Heart left ventricle (tissue), 16 donors: ENCODE measurements at regions not wholly inside any gene's neighbourhood (a gene's known extent, or its start where the extent isn't known, plus 50 kb on each side); places are given as distances from the start of the nearest gene placed in this dataset.

Source experiments
- ATAC-seq, 4 donors: fragments of 200-7000 bp; cut with Tn5 transposase; one replicate each; pipeline ENCODE4 v1.9.1; 2020 to 2022; ENCODE audit warnings: moderate library complexity in 4 of 4, mild to moderate bottlenecking in 3 of 4, moderate number of reproducible peaks in 1 of 4
- DNase-seq, 5 donors: peaks; one replicate each; pipeline ENCODE4 v3.0.0-alpha.2; 2020
- H3K27ac ChIP-seq, 12 donors: fragments of 200-600 bp; sonication (generic) in 4 of 12; one replicate each; pipeline versions ENCODE4 v1.5.0 to v1.8.0; 2016 to 2022; ENCODE audit warnings: mild to moderate bottlenecking in 2 of 12
- H3K27me3 ChIP-seq, 9 donors: fragments of 200-600 bp; sonication (generic) in 2 of 9; one replicate each; pipeline versions ENCODE4 v1.5.1 to v1.8.0; 2016 to 2022; ENCODE audit warnings: mild to moderate bottlenecking in 3 of 9
- H3K36me3 ChIP-seq, 9 donors: fragments of 200-600 bp; sonication (generic) in 2 of 9; one replicate each; pipeline versions ENCODE4 v1.5.0 to v1.8.0; 2018 to 2022; ENCODE audit warnings: mild to moderate bottlenecking in 2 of 9
- H3K4me1 ChIP-seq, 12 donors: fragments of 200-600 bp; sonication (generic) in 4 of 12; one replicate each; pipeline versions ENCODE4 v1.5.0 to v1.8.0; 2016 to 2022; ENCODE audit warnings: mild to moderate bottlenecking in 3 of 12
- H3K4me3 ChIP-seq, 12 donors: fragments of 200-600 bp; sonication (generic) in 4 of 12; one replicate each; pipeline versions ENCODE4 v1.5.0 to v1.8.0; 2017 to 2022; ENCODE audit warnings: mild to moderate bottlenecking in 9 of 12, moderate library complexity in 4 of 12
- H3K9me3 ChIP-seq, 12 donors: fragments of 200-600 bp; sonication (generic) in 4 of 12; one replicate each; pipeline versions ENCODE4 v1.5.0 to v1.8.0; 2016 to 2022; ENCODE audit warnings: mild to moderate bottlenecking in 1 of 12
- POLR2A ChIP-seq, 2 donors: fragments of 450-650 bp; IDR thresholded peaks; one replicate each; pipeline ENCODE4 v1.6.1; 2017; ENCODE audit warnings: antibody characterized with exemption in 2 of 2, mild to moderate bottlenecking in 2 of 2, moderate library complexity in 2 of 2
- WGBS, 4 donors: extraction: QIAGEN DNeasy Blood & Tissue Kit in 2 of 4; methylation state at CpG; one replicate each; pipeline versions ENCODE4 v1.1.5 to v1.1.7; 2013 to 2018; 5-methylcytosine and 5-hydroxymethylcytosine counted together
- intact Hi-C, 10 donors: fragments of 100-400 bp; cut with DNase I; formaldehyde crosslinking; loops; one replicate each; pipeline versions ENCODE4 v1.11.1 to v1.14.2; 2022
- TF ChIP-seq, protein P1 (sequence below), 12 donors: fragments of 200-600 bp; sonication (generic) in 4 of 12; IDR thresholded peaks; one replicate each; pipeline versions ENCODE4 v1.5.0 to v1.8.0; 2018 to 2022; ENCODE audit warnings: antibody characterized with exemption in 12 of 12, mild to moderate bottlenecking in 5 of 12
- donor health status: ischemic (EF 13 %, LVEDD 7.1; RV severe dilation, severe dysfunction).
- donor health status: healthy with polysubstance abuse.
- donor health status: DM: no; HTN: yes; CAD: no.
- donor health status: DM: no; HTN: no; CAD: no.
- donor health status: ischemic (EF 25% LVEDD 6.9; RV normal size, moderate dysfunction).
- donor health status: ischemic (EF 25% LVEDD 5.7; RV mildly dilated, moderate dysfunction).
- donor health status: healthy.
- donor health status: DM: yes; HTN: yes; CAD: no.
- donor health status: ischemic (EF 35%, LVEDD 5.7; RV mildly dilated, moderate dysfunction).
- donor health status: nonischemic (EF 11% LVEDD 7.7; RV severe dilation, severe dysfunction).
- donor health status: DM: yes; HTN: yes; CAD: no.
- donor health status: PGD.
- donor health status: ischemic (EF 29% LVEDD 5.4; RV normal size, mild dysfunction).
- donor health status: nonischemic (EF 23%, LVEDD 6.1; RV moderate dilation, normal function).

DNA sequence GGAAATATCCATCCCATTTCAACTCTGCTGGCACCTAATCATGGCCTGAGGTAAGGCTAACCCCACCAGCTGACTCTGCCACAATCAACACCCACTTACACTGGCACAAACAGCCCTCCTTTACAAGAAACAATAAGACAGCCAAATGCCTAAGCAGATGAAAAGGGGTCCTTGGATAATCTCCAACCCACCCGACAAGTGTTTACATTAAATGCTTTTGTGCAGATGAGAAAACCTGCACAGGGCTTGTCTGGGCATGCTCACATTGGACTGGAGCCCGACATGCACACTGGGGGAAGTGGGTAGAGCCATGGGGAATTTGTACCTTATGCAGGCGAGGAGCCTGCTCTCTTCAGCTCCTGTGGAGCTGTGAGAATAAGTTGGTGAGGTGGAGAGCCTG lies 138.9 kb upstream of the ITM2A start:
- H3K27me3 ChIP-seq: no peaks in the 10 kb centered on the region
- 29 to 63% (median 52%) methylated on average over 3 of the region's 3 CpGs for WGBS, 4 donors
- TF ChIP-seq, protein P1, sequence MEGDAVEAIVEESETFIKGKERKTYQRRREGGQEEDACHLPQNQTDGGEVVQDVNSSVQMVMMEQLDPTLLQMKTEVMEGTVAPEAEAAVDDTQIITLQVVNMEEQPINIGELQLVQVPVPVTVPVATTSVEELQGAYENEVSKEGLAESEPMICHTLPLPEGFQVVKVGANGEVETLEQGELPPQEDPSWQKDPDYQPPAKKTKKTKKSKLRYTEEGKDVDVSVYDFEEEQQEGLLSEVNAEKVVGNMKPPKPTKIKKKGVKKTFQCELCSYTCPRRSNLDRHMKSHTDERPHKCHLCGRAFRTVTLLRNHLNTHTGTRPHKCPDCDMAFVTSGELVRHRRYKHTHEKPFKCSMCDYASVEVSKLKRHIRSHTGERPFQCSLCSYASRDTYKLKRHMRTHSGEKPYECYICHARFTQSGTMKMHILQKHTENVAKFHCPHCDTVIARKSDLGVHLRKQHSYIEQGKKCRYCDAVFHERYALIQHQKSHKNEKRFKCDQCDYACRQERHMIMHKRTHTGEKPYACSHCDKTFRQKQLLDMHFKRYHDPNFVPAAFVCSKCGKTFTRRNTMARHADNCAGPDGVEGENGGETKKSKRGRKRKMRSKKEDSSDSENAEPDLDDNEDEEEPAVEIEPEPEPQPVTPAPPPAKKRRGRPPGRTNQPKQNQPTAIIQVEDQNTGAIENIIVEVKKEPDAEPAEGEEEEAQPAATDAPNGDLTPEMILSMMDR (IDR thresholded peaks at IDR 0.05): no peak
- TF ChIP-seq POLR2A (IDR thresholded peaks at IDR 0.05): no peak
- no peak for ATAC-seq
- H3K27ac ChIP-seq: no peak overlapping the region
- H3K4me3 ChIP-seq: no peak overlapping the region
- H3K36me3 ChIP-seq: no peaks in the 10 kb centered on the region
- no peaks in the 10 kb centered on the region for H3K4me1 ChIP-seq
- peaks cover 0 to 17% (median 0%) of the 10 kb centered on the region in 12 donors for H3K9me3 ChIP-seq
- intact Hi-C loops: no loop called here
- no peak for DNase-seq

DNA sequence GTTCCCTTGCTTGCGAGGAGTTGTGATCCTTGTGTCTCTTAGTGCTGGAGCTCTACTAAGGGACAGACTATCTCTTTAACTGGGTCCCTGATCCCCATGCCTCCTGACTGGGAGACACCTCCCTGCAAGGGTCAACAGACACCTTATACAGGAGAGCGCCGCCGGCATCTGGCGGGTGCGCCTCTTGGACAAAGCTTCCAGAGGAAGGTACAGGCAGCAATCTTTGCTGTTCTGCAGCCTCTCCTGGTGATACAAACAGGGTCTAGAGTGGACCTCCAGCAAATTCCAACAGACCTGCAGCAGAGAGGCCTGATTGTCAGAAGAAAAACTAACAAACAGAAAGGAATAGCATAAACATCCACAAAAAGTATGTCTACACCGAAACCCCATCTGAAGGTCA lies 115.6 kb upstream of the ITM2A start:
- TF ChIP-seq, protein P1 (IDR thresholded peaks at IDR 0.05): no peak
- no peak for TF ChIP-seq POLR2A (IDR thresholded peaks at IDR 0.05)
- Histone ChIP-seq H3K4me1 (no peaks in the 10 kb centered on the region), H3K9me3 (no peaks in the 10 kb centered on the region), H3K4me3 (no peak overlapping the region), H3K36me3 (no peaks in the 10 kb centered on the region), H3K27me3 (peaks cover 0 to 23% (median 0%) of the 10 kb centered on the region in 9 donors), H3K27ac (no peak overlapping the region)
- no peak for DNase-seq
- ATAC-seq: no peak
- 85 to 94% (median 90%) methylated on average over 7 of the region's 7 CpGs for WGBS, 4 donors
- intact Hi-C loops: no loop called here

DNA sequence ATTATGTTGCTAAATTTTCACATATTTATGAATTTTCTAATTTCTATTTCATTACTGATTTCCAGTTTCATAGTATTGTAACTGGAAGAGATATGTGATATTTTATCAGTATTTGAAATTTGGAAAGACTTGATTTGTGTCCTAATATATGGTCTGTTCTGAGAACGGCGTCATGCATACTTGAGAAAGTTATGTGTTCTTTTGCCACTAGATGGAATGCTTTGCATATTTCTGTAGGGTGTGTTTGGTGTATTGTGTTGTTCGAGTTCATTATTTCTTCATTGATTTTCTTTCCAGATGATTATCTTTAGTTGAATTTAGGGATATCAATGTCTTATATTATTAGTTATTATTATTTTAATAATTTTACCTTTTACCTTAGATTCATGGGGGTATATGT lies 110.6 kb upstream of the ITM2A start:
- Histone ChIP-seq H3K9me3 (no peaks in the 10 kb centered on the region), H3K4me3 (no peak overlapping the region), H3K27ac (no peak overlapping the region), H3K4me1 (no peaks in the 10 kb centered on the region), H3K27me3 (peaks cover 0 to 19% (median 0%) of the 10 kb centered on the region in 9 donors), H3K36me3 (no peaks in the 10 kb centered on the region)
- ATAC-seq (no peak), DNase-seq (no peak)
- no peak for TF ChIP-seq POLR2A (IDR thresholded peaks at IDR 0.05)
- TF ChIP-seq, protein P1 (IDR thresholded peaks at IDR 0.05): peak in 1 of 12 donors; percentile 9
- intact Hi-C loops: no loop called here
- WGBS, 4 donors: 50 to 57% (median 55%) methylated on average over 3 of the region's 3 CpGs

DNA sequence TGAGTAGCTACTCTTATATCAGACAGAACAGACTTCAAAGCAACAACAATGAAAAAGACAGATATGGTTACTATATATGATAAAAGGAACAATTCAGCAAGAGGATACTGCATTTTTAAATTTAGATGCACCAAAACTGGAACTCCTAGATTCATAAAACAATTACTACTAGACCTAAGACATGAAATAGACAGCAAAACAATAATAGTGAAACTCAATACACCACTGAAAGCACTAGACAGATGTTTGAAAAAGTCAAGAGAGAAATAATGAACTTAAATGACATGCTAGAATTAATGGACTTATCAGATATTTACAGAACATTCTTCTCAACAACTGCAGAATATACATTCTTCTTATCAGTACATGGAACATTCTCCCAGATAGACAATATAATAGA lies 99.5 kb upstream of the ITM2A start:
- Histone ChIP-seq H3K36me3 (no peaks in the 10 kb centered on the region), H3K4me1 (no peaks in the 10 kb centered on the region), H3K9me3 (peaks cover 0 to 8% (median 0%) of the 10 kb centered on the region in 12 donors), H3K27ac (no peak overlapping the region), H3K4me3 (no peak overlapping the region), H3K27me3 (peaks cover 0 to 11% (median 0%) of the 10 kb centered on the region in 9 donors)
- ATAC-seq (no peak), DNase-seq (no peak)
- intact Hi-C loops: no loop called here
- TF ChIP-seq, protein P1 (IDR thresholded peaks at IDR 0.05): no peak
- TF ChIP-seq POLR2A (IDR thresholded peaks at IDR 0.05): no peak
